AG04449 (cell line): ENCODE measurements at regions not wholly inside any gene's neighbourhood (a gene's known extent, or its start where the extent isn't known, plus 50 kb on each side); places are given as distances from the start of the nearest gene placed in this dataset.

Experiments
- CTCF ChIA-PET: fragments of 350-600 bp; formaldehyde crosslinking; extraction: SDS; loops from one replicate; lab custom pipeline; 2021; ENCODE audit warnings: antibody characterized with exemption; lab: Yijun Ruan, JAX
- POLR2A ChIA-PET: fragments of 400-600, 350-600 bp; formaldehyde crosslinking; extraction: SDS; loops from one replicate; lab custom pipeline; 2020; ENCODE audit warnings: antibody characterized with exemption, inconsistent platforms; lab: Yijun Ruan, JAX
- DNase-seq: peaks from one replicate; pipeline ENCODE4 v3.0.0-alpha.2; 2010; ENCODE audit warnings: low read depth, low spot score
- H3K4me3 ChIP-seq: 2 replicates; pipeline ENCODE4 v1.5.1; 2011; ENCODE audit warnings: low read depth, mild to moderate bottlenecking, control low read depth, low read length
- CTCF ChIP-seq: IDR thresholded peaks from one replicate; pipeline ENCODE4 v1.5.1; 2011; ENCODE audit warnings: mild to moderate bottlenecking, moderate library complexity, low read length, control low read depth, inconsistent platforms; ENCODE audit not compliant: insufficient read depth; ENCODE audit errors: missing control alignments

GRCh38 chr10:35843524-35844181 is 201.6 kb upstream of the FZD8 start:
- H3K4me3 ChIP-seq = no peak overlapping the region
- POLR2A ChIA-PET = no interaction called here
- CTCF ChIA-PET = no interaction called here
- TF ChIP-seq CTCF = no peak
- no peak for DNase-seq

- TF ChIP-seq CTCF = no peak
- ChIA-PET POLR2A (no interaction called here), CTCF (no interaction called here)
- no peak overlapping the region for H3K4me3 ChIP-seq
- DNase-seq = no peak
Observed at GRCh38 chr10:35838054-35838453, 196.0 kb upstream of the FZD8 start.

GRCh38 chr10:35835545-35835944 is 193.4 kb upstream of the FZD8 start:
- no peak overlapping the region for H3K4me3 ChIP-seq
- POLR2A ChIA-PET = no interaction called here
- no peak for DNase-seq
- CTCF ChIA-PET = no interaction called here
- TF ChIP-seq CTCF = no peak

- CTCF ChIA-PET = no interaction called here
- no peak for DNase-seq
- H3K4me3 ChIP-seq = no peak overlapping the region
- POLR2A ChIA-PET = no interaction called here
- TF ChIP-seq CTCF = no peak
Observed at GRCh38 chr10:35834877-35835494, 192.9 kb upstream of the FZD8 start.

- TF ChIP-seq CTCF = no peak
- H3K4me3 ChIP-seq = no peak overlapping the region
- POLR2A ChIA-PET = no interaction called here
- CTCF ChIA-PET = interaction anchor here (0.6 to 1.5 kb wide), 2 partner anchors 69 to 192 kb away, joined by 3 to 4 read pairs; no protein-coding TSS in a partner anchor
- no peak for DNase-seq
Observed at GRCh38 chr10:35827783-35828182, 185.7 kb upstream of the FZD8 start.

GRCh38 chr10:35824704-35825103 is 182.6 kb upstream of the FZD8 start:
- DNase-seq = no peak
- POLR2A ChIA-PET = no interaction called here
- CTCF ChIA-PET = interaction anchor here (0.9 kb wide), 1 partner anchor 9 kb away, joined by 3 read pairs; no protein-coding TSS in a partner anchor
- H3K4me3 ChIP-seq = no peak overlapping the region
- TF ChIP-seq CTCF = no peak
